Vagina (tissue), 2 donors: ENCODE measurements at regions not wholly inside any gene's neighbourhood (a gene's known extent, or its start where the extent isn't known, plus 50 kb on each side); places are given as distances from the start of the nearest gene placed in this dataset.

Experiments
- CTCF ChIP-seq, 3 experiments: fragments of 450-650 bp in 2 of 3; fragments of 200-600 bp in 1 of 3; sonication (generic) in 1 of 3; IDR thresholded peaks; one replicate each; pipeline ENCODE4 v1.5.1; 2017 to 2019; ENCODE audit warnings: antibody characterized with exemption in 3 of 3, mild to moderate bottlenecking in 2 of 3, moderate library complexity in 2 of 3
- POLR2A ChIP-seq, 2 donors: fragments of 450-650 bp; IDR thresholded peaks; one replicate each; pipeline ENCODE4 v1.6.1; 2017; ENCODE audit warnings: antibody characterized with exemption in 2 of 2, mild to moderate bottlenecking in 2 of 2, moderate library complexity in 2 of 2
- POLR2AphosphoS5 ChIP-seq, 2 donors: sonication (generic); formaldehyde crosslinking; IDR thresholded peaks; one replicate each; pipeline ENCODE4 v1.9.0; 2017; ENCODE audit warnings: antibody characterized with exemption in 2 of 2, mild to moderate bottlenecking in 2 of 2, low read depth in 1 of 2; ENCODE audit not compliant: insufficient read depth in 1 of 2

- TF ChIP-seq CTCF (IDR thresholded peaks at IDR 0.05) (no peak), POLR2A (IDR thresholded peaks at IDR 0.05) (no peak), POLR2AphosphoS5 (IDR thresholded peaks at IDR 0.05; ENCODE audit: insufficient read depth in 1 of 2, low read depth in 1 of 2) (no peak)
These were observed 370.2 kb upstream of the CNTN4 start for GRCh38 chr3:1728510-1728909.
